GM18909 (cell line): ENCODE measurements at regions not wholly inside any gene's neighbourhood (a gene's known extent, or its start where the extent isn't known, plus 50 kb on each side); places are given as distances from the start of the nearest gene placed in this dataset.

Experiments used
- ATAC-seq: cut with Tn5 transposase; IDR thresholded peaks from one replicate; pipeline ENCODE4 v1.9.1; 2021; ENCODE audit warnings: mild to moderate bottlenecking; ENCODE audit not compliant: unreplicated experiment, poor library complexity

DNA sequence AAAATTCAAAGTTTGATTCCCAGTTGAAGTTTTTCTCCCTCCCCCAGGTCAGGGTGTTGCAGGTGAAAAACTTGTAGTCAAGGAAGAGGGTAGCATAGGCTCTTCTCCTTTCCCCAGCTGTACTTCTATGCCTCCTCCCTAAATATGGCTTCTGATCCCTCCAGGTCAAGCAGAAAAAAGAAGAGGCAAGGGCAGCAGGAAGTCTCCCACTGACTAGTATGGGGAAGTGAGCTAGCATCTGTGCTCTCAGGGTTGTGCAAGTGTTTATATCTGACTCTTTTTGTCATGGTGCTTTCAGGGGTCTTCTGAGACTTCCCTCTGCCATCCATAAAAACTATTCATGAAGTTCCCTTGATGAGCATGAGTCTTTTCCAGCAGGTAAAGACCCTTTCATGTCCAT lies 76.0 kb downstream of the ATPSCKMT start:
- ATAC-seq: no peak

DNA sequence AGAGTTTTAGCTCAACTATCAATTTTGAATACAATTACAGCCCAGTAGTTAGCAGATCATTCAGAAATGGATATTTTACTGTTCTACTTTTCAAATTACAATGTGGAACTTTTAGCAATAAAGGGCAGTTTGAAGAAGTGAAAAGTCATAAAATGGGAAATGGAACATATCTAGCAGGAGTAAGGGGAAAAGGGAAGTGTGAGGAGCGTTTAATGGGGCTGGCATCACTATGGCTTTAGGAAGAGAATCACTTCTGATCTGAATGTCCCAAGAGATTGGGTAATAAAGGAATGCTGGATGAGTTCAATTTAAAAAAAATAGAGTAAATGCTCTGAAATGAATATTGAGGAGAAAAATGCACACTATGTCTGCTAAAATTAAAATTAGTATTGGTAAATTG lies 77.4 kb downstream of the ATPSCKMT start:
- ATAC-seq: no peak

DNA sequence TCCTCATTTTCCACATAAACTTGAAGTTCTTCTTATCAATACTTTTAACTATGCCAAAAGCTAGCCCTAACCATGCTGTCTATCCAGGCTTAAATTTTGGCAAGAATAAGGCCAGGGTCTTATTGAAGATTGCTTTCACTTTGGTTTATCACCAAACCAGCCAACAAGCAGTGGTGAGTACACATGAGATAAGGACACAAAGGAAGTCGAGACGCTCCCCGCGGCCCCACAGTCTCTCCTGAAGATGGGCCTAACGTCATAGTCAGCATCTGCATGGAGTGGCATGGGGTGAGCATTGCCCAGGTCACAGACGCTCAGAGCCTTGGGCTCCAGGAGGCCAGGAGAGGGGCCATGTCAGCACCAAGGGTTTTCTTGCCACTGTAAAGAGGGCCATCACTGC lies 80.3 kb downstream of the ATPSCKMT start:
- ATAC-seq: no peak

DNA sequence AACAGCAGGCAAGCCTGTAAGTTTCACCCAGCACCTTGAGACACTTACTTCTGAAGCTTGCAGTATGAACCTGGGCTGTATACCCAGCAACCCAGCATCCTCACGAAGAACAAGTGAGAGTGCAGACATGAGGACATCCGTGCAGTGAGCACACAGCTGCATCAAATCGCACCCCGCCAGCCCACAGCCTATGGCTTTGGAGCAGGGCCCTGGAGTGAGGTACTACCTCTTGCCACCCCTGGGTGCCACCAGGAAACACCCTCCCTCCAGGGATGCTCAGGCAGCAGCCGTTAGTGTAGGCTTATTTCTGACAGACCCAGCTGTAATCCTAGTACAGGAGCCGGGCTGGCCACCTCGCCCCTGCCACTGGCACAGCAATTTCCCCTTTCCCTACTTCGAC lies 81.4 kb downstream of the ATPSCKMT start:
- no peak for ATAC-seq

DNA sequence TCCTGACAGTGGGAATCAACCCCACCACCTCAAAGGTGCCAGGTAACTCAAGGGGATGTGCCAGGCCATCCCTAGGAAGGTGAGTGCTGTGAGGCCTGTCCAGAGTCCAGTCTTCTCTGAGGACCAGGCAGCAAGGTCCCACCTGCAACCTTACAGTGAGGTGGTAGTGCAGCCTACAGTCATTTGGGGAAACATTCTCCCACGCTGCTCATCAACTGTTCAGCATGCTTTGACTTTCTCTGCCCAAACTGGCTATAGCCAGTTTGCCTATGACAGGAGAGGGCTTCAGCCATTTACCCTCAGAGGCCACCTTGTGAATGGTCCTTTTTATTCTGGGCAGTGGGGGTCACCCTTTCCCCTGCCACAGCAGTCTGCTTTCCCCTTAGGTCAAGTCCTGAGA lies 81.9 kb downstream of the ATPSCKMT start:
- ATAC-seq: no peak

DNA sequence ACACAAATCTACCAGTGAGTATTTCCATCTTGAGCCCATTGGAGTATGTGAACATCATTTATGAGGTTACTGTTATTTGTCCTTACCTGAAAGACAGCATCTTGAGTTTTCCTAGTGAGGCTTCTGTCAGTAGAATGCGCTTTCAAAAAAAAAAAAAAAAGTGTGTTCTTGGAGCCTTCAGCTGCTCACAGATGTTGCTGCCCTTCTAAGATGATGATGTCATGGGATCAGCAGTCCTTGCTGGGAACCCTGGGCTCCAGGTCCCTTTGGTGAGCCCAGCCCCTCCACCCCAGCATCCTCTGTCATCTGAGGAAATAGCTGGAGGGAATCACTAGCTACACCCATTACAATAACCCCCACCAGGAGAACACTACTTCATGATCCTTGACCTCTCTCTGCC lies 83.3 kb downstream of the ATPSCKMT start:
- no peak for ATAC-seq

DNA sequence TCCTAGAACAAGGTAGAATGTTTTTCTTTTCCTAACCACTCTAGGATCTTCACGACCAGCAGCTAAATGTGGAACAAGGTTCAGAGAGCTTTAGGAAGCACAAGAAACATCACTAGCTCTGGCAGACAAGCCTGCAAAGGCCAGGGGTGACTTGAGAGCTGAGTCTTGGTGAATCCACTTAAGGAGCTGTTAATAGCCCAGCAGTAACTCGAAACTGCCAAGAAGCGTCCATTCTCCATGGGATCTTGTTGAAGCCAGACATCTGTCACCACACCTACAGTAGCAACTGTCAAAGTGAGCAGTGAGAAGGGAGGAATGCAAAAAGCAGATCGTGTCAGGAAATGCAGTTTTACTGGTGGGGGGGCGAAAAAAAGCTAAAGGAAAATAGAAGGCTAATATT lies 87.2 kb downstream of the ATPSCKMT start:
- no peak for ATAC-seq

DNA sequence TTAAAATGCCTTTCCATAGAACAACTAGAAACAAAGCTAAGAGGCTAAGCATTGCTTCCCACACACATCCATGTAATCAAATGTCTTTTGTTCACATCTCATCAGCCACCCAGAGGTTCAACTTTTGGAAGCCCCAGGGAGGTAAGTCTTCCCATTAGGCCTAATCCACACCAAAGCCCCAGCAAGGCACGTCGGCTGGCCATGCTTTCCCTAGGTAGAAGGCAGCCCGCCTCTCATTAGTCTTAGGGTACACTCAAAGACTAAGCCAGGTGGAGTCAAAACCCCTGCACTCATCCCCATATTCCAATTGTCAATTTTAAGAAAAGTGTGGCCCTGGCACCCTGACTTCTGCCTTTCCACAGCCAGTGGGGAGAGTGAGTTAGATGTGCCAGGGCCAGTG lies 87.9 kb downstream of the ATPSCKMT start:
- no peak for ATAC-seq

DNA sequence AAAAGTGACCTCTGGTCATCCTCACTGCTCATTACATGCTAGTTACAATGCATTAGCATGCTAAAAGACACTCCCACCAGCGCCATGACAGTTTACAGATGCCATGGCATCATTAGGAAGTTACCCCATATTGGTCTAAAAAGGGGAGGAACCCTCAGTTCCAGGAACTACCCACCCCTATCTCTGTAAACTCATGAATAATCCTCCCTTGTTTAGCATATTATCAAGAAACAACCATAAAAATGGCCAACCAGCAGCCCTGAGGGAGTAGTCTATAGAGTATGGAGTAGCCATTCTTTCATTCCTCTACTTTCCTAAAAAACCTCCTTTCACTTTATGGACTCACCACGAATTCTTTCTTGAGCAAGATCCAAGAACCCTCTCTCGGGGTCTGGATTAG lies 89.4 kb downstream of the ATPSCKMT start:
- ATAC-seq: no peak

DNA sequence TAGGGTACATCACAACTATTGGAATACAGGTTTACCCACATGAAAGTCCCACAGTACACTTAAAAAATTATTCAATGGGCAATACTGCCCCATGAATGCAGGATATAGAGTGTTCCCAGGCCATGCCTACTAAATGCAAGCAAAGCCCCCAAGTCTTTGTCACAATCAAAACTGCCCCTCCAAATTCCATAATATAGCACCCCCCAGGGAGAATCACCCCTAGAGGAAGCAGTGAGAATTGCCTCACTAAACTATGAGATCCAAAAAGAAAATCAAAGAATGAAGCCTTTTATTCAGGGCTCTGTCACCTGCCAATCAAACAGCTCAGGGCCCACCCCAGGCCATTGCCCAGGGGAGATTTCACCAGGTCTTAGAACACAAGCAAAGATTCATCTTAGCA lies 90.8 kb downstream of the ATPSCKMT start:
- no peak for ATAC-seq

DNA sequence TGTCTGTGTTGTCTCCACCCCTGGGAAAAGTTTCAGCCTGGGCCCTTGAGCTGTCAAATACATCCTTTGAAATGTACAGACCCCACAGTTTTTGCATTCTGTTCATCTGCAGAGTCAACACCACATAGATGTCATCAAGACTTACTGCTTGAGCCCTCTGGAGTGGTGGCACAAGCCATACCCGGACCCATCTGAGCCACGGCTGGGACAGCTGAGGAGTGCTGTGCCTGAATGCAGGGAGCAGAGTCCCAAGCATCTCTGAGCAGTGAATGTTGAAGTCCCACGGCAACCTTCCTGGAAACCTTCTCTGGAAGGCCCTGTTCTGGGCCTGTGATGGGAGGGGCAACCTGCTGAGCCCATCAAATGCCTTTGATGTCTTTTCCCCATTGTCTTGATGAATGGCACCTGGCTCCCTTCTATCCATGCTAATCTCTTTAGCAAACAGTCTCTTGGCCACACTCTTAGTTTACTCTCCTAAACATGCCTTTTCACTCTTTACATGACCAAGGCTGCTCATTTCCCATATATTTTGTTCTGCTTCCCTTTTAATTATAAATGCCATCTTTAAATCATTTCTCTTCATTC lies 92.5 kb downstream of the ATPSCKMT start:
- no peak for ATAC-seq

DNA sequence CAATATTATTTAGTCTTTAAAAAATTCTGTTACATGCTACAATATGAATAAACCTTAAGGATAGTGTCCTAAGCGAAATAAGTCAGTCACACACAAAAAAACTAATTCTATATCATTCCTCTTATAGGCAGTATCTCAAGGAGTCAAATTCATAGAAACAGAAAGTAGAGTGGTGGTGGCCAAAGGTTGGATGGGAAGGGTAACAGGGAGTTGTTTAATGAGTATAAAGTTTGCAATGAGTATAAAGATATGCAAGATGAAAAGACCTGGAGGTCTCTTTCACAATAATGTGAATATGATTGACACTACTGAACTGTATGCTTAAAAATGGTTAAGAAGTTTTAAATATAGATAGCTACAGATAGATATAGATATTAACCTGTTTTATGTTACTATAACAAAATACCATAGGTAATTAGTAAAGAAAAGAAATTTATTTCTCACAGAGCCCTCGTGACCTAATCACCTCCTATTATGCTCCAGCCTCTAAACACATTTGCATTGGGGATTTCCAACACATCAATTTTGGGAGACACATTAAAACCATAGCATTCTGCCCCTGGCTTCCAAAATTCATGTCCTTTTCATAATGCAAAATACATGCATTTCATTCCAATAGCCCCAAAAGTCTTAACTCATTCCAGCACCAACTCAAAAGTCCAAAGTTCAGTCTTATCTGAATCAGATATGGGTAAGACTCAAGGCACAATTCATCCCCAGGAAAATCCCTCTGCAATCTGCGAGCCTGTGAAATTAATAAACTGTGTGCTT lies 93.6 kb downstream of the ATPSCKMT start:
- no peak for ATAC-seq

DNA sequence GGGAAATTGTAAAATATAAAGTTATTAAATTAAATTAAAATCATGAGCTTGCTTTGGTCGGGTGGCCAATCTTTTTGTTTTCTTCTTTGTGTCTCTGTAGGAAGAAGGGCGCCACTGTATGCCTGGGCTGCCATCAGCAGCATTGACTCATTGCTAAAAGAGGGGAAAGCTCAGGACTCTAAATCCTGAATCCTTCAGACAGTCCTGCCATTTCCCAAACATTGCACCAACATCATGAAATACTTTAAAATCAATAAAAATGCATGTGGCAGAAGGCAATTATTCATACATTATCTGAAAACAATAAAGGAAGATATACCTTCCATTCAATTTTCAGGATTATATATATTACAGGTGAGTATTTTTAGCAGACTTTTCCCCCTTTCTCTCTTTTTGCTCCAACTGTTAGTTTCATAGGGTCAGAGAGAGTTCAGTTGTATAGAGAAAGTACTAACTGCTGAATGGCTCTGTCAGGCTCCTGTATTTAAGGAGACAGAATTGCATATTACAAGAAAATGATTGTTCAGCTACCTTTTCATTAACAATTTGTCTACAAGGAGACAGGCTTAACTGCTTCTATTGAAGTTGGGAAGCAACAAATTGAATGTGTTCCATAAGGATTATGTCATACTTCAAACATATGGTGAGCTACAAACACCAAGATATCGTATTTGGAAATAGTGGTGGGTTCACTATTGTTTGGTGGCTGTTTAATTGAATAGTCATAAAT lies 95.7 kb downstream of the ATPSCKMT start:
- no peak for ATAC-seq

DNA sequence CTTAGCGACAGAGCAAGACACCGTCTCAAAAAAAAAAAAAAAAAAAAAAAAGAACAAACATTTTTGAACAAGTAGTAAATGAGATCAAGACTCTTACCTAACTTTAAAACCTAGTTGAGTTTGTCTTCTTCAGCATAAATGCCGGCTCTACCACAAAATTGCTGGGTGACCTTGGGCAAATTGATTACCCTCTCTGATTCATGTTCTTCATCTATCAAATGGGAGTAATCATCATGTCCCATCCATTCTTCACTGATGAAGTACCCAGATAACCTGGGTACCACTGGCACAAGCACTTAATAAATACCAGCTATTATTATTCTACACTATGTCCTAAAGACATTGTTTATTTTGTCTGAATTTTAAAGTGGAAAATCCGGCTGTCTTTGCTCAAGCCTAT lies 96.3 kb downstream of the ATPSCKMT start:
- ATAC-seq: no peak

DNA sequence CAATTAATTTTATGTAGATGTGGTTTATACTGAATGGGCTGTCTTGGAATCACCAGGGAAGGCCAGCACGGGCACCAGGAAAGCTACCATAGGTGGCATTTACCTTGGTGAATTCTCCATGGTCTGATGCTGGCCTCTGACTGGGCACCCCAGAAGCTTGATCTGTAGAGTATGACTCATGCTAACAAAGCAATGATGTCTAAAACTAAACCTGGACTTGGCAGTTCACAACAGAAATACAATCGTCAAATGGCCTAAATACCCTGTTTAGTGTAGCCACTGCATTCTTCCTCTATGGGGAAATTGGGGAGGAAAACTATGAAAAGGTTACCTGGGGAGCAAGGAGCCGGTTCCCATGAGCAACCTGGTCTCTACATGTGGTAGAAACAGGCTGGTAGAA lies 98.0 kb downstream of the ATPSCKMT start:
- no peak for ATAC-seq

DNA sequence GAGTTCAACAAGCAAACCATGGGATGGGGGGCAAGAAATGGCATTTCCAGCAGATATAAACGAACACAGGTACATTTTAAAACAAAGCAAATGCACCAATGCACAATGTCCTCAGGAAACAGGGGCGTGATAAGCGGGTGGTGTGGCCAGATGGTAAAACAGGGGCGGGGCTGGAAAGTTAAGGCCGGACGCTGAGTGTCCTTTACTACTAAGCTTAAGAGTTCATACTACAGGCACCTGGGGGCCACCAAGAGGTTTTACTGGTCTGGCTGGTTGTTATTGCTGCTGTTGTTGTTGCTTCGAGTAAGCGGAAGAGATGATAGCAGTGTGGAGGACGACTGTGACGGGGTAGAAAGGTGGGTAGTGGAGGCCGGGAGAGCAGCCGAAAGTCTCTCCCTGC lies 99.8 kb downstream of the ATPSCKMT start:
- no peak for ATAC-seq

DNA sequence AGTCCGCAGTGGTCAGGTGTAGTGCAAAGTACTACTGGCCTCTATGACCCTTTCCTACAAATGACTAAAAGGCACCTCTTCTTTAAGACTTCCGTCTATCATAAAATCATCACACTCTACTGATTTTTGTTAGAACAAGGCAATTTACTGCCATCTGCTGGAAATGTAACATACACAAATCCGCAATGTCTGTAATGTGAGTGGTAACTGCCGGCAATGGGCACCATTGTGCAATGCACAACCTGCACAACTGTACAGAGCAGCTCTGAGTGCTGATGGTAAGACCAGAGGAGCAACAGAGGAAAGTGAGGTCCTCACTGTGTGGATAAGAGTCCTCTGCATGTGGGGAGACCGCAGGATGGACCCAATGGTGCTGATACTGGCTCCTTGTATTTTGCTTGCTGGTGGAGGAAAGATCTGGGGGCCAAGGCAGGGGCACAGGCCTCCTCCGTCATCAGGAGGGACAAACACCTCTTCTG lies 103.7 kb downstream of the ATPSCKMT start:
- ATAC-seq: no peak

DNA sequence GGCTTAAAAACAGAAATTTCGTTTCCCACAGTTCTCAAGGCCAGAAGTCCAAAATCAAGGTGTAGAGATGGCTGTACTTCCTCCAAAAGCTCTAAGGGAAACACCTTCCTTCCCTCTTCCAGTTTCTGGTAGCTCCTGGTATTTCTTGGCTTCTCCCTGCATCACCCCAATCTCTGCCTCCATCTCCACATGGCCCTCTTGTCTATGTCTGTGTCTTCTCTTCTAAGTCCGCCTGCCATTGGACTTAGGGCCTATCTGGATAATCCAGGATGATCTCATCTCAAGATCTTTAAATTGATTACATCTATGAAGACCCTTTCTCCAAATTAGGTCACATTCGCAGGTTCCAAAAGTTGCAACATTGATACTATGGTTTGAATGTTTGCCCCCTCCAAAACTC lies 105.6 kb downstream of the ATPSCKMT start:
- no peak for ATAC-seq

DNA sequence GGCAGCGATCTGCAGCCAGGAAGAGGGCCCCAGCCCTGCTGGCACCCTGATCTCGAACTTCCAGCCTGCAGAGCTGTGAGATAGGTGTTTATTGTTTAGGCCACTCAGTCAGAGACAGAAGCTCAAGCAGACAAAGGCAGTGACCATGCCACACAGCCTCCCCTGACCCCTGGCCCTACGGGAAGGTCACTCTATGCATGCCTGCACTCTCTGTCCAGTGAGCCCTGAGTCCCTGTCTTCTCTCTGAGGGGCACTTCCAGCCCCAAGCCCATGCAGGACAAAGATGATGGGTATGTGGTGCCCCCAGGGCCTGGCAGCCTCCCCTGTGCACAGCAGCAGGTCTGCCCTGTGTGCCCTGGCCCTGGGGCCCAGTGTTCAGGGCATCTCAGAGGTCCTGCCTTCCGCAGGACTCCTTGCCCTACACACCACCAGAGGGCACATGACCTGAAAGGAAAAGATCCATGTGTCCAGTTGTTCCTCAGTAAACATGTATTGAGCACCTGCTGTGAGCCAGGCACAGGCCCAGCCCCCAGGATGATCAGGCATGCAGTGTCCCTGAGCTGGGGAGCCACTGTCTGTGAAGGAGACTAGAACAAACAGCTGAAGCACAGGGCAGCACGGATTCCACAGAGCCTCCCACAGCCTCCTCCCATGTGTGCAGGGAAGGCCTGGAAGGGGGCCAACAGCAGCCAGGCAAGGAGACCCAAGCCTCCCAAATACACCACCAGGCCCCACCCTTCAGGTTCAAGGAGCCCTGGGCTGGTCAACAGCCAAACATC lies 109.3 kb downstream of the ATPSCKMT start:
- no peak for ATAC-seq

DNA sequence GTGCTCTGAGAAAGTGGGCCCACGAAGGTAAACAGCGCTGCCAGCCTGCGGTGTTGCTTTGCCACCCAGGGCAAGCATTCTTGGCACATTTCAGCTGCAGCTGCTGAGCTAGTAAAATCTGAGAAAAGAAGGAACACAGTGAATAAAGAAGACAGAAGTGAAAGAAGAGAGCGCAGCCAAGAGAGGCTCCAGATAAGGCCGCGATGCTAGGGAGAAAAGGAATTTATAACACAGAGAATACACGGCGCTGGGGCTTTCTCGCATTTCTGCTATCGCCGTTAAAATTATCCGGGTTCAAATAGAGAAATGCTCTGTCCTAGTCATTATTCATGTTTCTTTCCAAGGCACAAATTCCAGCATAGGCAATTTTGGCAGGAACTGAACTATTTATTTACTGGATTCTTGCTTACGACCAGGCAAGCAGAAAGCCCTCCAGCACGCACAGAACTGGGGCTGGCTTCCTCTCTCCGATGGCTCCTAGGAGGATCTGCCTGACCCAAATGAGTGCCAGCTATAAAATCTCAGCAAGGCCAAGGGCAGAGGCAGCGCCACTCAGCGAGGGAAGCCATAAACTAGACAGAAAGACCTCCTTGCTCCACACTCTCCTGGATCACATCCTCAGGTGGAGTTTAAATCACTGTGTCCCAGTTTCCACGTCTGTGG lies 111.2 kb downstream of the ATPSCKMT start:
- ATAC-seq: no peak
